CD4-positive, CD25-positive, alpha-beta regulatory T cell (primary cell): ENCODE measurements at regions not wholly inside any gene's neighbourhood (a gene's known extent, or its start where the extent isn't known, plus 50 kb on each side); places are given as distances from the start of the nearest gene placed in this dataset.

Experiments
- ATAC-seq, 2 donors: fragments of 150-1000 bp; cut with Tn5 transposase; one replicate each; pipeline ENCODE4 v1.10.0; 2021; ENCODE audit warnings: low read depth in 2 of 2, moderate number of reproducible peaks in 2 of 2, moderate library complexity in 1 of 2
- DNase-seq, 3 donors: peaks; one replicate each; pipeline versions ENCODE4 v3.0.0 to v3.0.0-alpha.2; 2012 to 2022; ENCODE audit warnings: mixed read lengths in 1 of 3
- H3K27ac ChIP-seq: one replicate; pipeline ENCODE4 v1.7.0; 2013; ENCODE audit warnings: mild to moderate bottlenecking, low read length; ENCODE audit not compliant: insufficient read depth, poor library complexity, severe bottlenecking
- H3K27me3 ChIP-seq: one replicate; pipeline ENCODE4 v1.7.0; 2013; ENCODE audit warnings: low read length; ENCODE audit not compliant: control insufficient read depth, insufficient read depth
- H3K36me3 ChIP-seq: one replicate; pipeline ENCODE4 v1.7.0; 2013; ENCODE audit warnings: mild to moderate bottlenecking, low read length, moderate library complexity; ENCODE audit not compliant: control insufficient read depth, insufficient read depth
- H3K4me1 ChIP-seq: 2 replicates; pipeline ENCODE4 v1.7.0; 2013; ENCODE audit warnings: mild to moderate bottlenecking, low read length; ENCODE audit not compliant: insufficient read depth, control insufficient read depth, poor library complexity, severe bottlenecking
- H3K4me3 ChIP-seq: one replicate; pipeline ENCODE4 v1.7.0; 2013; ENCODE audit warnings: low read depth, mild to moderate bottlenecking, low read length, moderate library complexity
- H3K9me3 ChIP-seq, 2 experiments: 1 replicate in 1 of 2; 2 replicates in 1 of 2; pipeline ENCODE4 v1.7.0; 2013; ENCODE audit warnings: low read length in 2 of 2, mild to moderate bottlenecking in 1 of 2, moderate library complexity in 1 of 2; ENCODE audit not compliant: control insufficient read depth in 2 of 2
- H3K27ac Mint-ChIP-seq, 3 donors: one replicate each; pipeline ENCODE4 v1.8.0; 2020 to 2022; ENCODE audit warnings: mild to moderate bottlenecking in 3 of 3, mixed read lengths in 3 of 3, moderate library complexity in 2 of 3
- H3K27me3 Mint-ChIP-seq: one replicate; pipeline ENCODE4 v1.8.0; 2022; ENCODE audit warnings: mild to moderate bottlenecking, mixed read lengths
- H3K36me3 Mint-ChIP-seq: one replicate; pipeline ENCODE4 v1.8.0; 2020; ENCODE audit warnings: mixed read lengths
- H3K4me1 Mint-ChIP-seq, 4 donors: one replicate each; pipeline ENCODE4 v1.8.0; 2020 to 2022; ENCODE audit warnings: mixed read lengths in 4 of 4, mild to moderate bottlenecking in 1 of 4
- H3K4me3 Mint-ChIP-seq, 4 donors: one replicate each; pipeline ENCODE4 v1.8.0; 2020 to 2022; ENCODE audit warnings: mild to moderate bottlenecking in 4 of 4, mixed read lengths in 4 of 4, moderate library complexity in 3 of 4
- H3K9me3 Mint-ChIP-seq, 7 donors: one replicate each; pipeline ENCODE4 v1.8.0; 2020 to 2022; ENCODE audit warnings: mixed read lengths in 7 of 7, mild to moderate bottlenecking in 3 of 7, moderate library complexity in 2 of 7

- H3K27me3 ChIP-seq: no peaks in the 10 kb centered on the region
- no peaks in the 10 kb centered on the region for H3K36me3 ChIP-seq
- H3K27me3 Mint-ChIP-seq: no peaks in the 10 kb centered on the region
- no peak overlapping the region for H3K4me3 Mint-ChIP-seq
- ATAC-seq (no peak), DNase-seq (no peak)
- H3K4me3 ChIP-seq: no peak overlapping the region
- no peaks in the 10 kb centered on the region for H3K4me1 Mint-ChIP-seq
- no peaks in the 10 kb centered on the region for H3K4me1 ChIP-seq
- H3K27ac Mint-ChIP-seq: no peak overlapping the region
- peaks cover 0 to 4% (median 2%) of the 10 kb centered on the region in 7 donors for H3K9me3 Mint-ChIP-seq
- no peaks in the 10 kb centered on the region for H3K9me3 ChIP-seq
- H3K27ac ChIP-seq: no peak overlapping the region
- no peaks in the 10 kb centered on the region for H3K36me3 Mint-ChIP-seq
Measured at GRCh38 chr7:109224100-109224499, 654.4 kb downstream of the DNAJB9 start.

GRCh38 chr7:109226699-109227098 is 657.0 kb downstream of the DNAJB9 start:
- Histone ChIP-seq H3K27ac (no peak overlapping the region), H3K36me3 (no peaks in the 10 kb centered on the region), H3K9me3 (no peaks in the 10 kb centered on the region), H3K4me3 (no peak overlapping the region), H3K27me3 (no peaks in the 10 kb centered on the region), H3K4me1 (no peaks in the 10 kb centered on the region)
- Mint-ChIP-seq H3K27ac (no peak overlapping the region), H3K4me3 (no peak overlapping the region), H3K4me1 (no peaks in the 10 kb centered on the region), H3K9me3 (peaks cover 0 to 13% (median 4%) of the 10 kb centered on the region in 7 donors), H3K27me3 (no peaks in the 10 kb centered on the region), H3K36me3 (no peaks in the 10 kb centered on the region)
- no peak for ATAC-seq
- no peak for DNase-seq

DNA sequence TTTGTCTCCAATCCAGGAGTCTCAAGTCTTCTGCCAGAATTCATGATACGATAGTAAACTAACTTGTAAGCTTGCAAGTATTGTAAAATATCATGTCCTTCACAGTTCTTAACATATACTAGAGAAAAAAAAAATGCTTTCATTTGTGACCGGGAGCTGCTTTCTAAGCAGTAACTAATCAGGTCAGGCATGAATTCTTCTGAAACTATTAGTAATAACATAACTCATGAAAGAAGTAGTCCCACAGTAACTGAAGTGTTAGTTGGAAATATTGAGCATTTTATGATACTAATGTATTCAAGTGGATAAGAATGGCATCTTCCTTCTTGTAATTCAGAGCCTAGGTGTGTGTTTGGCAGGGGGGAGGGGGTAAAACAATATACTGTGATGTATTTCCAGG is 665.6 kb downstream of the DNAJB9 start:
- Mint-ChIP-seq H3K4me3 (no peak overlapping the region), H3K4me1 (no peaks in the 10 kb centered on the region), H3K27me3 (no peaks in the 10 kb centered on the region), H3K36me3 (no peaks in the 10 kb centered on the region), H3K27ac (no peak overlapping the region), H3K9me3 (peaks cover 0 to 22% (median 6%) of the 10 kb centered on the region in 7 donors)
- no peaks in the 10 kb centered on the region for H3K9me3 ChIP-seq
- no peak overlapping the region for H3K27ac ChIP-seq
- no peak for DNase-seq
- no peaks in the 10 kb centered on the region for H3K4me1 ChIP-seq
- no peaks in the 10 kb centered on the region for H3K36me3 ChIP-seq
- no peak overlapping the region for H3K4me3 ChIP-seq
- ATAC-seq: no peak
- H3K27me3 ChIP-seq: no peaks in the 10 kb centered on the region

DNA sequence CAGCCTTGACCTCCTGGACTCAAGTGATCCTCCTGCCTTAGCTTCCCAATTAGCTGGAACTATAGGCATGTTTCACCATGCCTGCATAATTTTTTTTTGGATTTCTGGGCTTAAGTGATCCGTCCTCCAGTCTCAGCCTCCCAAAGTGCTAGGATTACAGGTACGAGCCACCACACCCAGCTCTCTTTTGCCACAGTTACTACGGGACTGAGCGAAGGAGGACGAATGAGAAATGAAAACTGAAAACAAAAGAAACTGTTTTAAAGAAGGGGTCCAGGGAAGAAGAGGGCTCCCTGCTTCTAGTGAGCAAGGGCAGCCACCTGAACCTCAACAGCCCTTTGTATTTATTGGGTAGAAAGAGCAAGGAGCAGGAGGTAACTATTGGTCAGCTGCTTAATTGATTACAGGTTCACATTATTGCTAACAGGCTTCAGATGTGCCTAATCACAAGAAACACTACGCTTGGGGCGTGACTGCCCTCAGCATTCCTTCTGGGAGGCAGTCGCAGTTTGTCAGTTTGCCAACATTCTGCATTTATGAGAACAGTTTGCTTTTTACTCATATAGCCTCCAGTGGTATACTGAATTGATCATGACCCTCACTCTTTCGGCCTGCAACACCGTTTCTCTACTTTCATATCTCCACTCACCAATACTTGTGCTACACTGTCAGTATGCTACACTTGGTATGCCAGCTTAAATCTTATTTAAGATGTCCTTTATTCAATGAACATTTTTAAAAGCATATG is 676.8 kb downstream of the DNAJB9 start:
- H3K4me3 Mint-ChIP-seq: no peak overlapping the region
- Histone ChIP-seq H3K27ac (no peak overlapping the region), H3K9me3 (no peaks in the 10 kb centered on the region), H3K4me3 (no peak overlapping the region), H3K36me3 (no peaks in the 10 kb centered on the region), H3K27me3 (no peaks in the 10 kb centered on the region), H3K4me1 (no peaks in the 10 kb centered on the region)
- H3K9me3 Mint-ChIP-seq: peaks cover 2 to 11% (median 5%) of the 10 kb centered on the region in 7 donors
- H3K36me3 Mint-ChIP-seq: no peaks in the 10 kb centered on the region
- no peaks in the 10 kb centered on the region for H3K4me1 Mint-ChIP-seq
- no peaks in the 10 kb centered on the region for H3K27me3 Mint-ChIP-seq
- ATAC-seq (no peak), DNase-seq (no peak)
- H3K27ac Mint-ChIP-seq: no peak overlapping the region

GRCh38 chr7:109256762-109257560 is 687.3 kb downstream of the DNAJB9 start:
- H3K4me1 Mint-ChIP-seq: no peaks in the 10 kb centered on the region
- H3K4me3 ChIP-seq: no peak overlapping the region

GRCh38 chr7:109259151-109259550 is 689.5 kb downstream of the DNAJB9 start:
- Mint-ChIP-seq H3K4me3 (no peak overlapping the region), H3K27ac (no peak overlapping the region)

More at GRCh38 chr7:109256762-109257560, 687.3 kb downstream of the DNAJB9 start:
- Histone ChIP-seq H3K27me3 (no peaks in the 10 kb centered on the region), H3K36me3 (no peaks in the 10 kb centered on the region), H3K27ac (no peak overlapping the region), H3K9me3 (no peaks in the 10 kb centered on the region), H3K4me1 (no peaks in the 10 kb centered on the region)
- Mint-ChIP-seq H3K27me3 (no peaks in the 10 kb centered on the region), H3K27ac (no peak overlapping the region), H3K9me3 (peaks cover 0 to 6% (median 2%) of the 10 kb centered on the region in 7 donors), H3K36me3 (no peaks in the 10 kb centered on the region), H3K4me3 (no peak overlapping the region)
- ATAC-seq: no peak
- DNase-seq: no peak

DNA sequence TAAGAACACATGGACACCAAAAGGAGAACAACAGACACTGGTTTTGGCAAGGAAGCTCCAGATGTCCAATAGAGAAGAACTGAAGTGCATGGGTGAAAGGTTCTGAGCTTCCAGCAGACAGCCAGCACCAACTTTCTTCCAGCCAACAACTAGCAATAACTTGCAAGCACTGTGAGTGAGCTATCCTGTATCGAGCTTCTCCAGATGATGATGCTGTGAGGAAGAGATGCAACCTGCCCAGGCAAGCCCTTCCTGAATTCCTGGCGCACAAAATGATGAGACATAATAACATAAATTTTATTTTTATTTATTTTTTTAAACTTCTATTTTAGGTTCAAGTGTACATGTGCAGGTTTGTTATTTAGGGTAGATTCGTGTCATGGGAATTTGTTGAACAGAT is 692.1 kb downstream of the DNAJB9 start:
- DNase-seq (no peak), ATAC-seq (no peak)
- no peaks in the 10 kb centered on the region for H3K36me3 ChIP-seq
- H3K9me3 Mint-ChIP-seq: peaks cover 0 to 14% (median 7%) of the 10 kb centered on the region in 7 donors
- no peak overlapping the region for H3K27ac Mint-ChIP-seq
- no peaks in the 10 kb centered on the region for H3K27me3 ChIP-seq
- peak overlapping the region in 1 of 4 donors; percentile 80 for H3K4me3 Mint-ChIP-seq
- no peaks in the 10 kb centered on the region for H3K4me1 ChIP-seq
- H3K9me3 ChIP-seq: no peaks in the 10 kb centered on the region
- H3K27me3 Mint-ChIP-seq: no peaks in the 10 kb centered on the region
- no peak overlapping the region for H3K27ac ChIP-seq
- H3K36me3 Mint-ChIP-seq: no peaks in the 10 kb centered on the region
- no peak overlapping the region for H3K4me3 ChIP-seq
- no peaks in the 10 kb centered on the region for H3K4me1 Mint-ChIP-seq

More at GRCh38 chr7:109259151-109259550, 689.5 kb downstream of the DNAJB9 start:
- Mint-ChIP-seq H3K9me3 (peaks cover 0 to 11% (median 3%) of the 10 kb centered on the region in 7 donors), H3K4me1 (no peaks in the 10 kb centered on the region), H3K36me3 (no peaks in the 10 kb centered on the region), H3K27me3 (no peaks in the 10 kb centered on the region)
- no peaks in the 10 kb centered on the region for H3K36me3 ChIP-seq
- no peak for DNase-seq
- H3K27me3 ChIP-seq: no peaks in the 10 kb centered on the region
- H3K9me3 ChIP-seq: no peaks in the 10 kb centered on the region
- ATAC-seq: no peak
- no peak overlapping the region for H3K4me3 ChIP-seq
- H3K27ac ChIP-seq: no peak overlapping the region
- no peaks in the 10 kb centered on the region for H3K4me1 ChIP-seq
